Pulmonary artery endothelial cell (primary cell): ENCODE measurements at regions not wholly inside any gene's neighbourhood (a gene's known extent, or its start where the extent isn't known, plus 50 kb on each side); places are given as distances from the start of the nearest gene placed in this dataset.
"Not testable (repeated sequence)": the region's sequence is repeated elsewhere in the genome, so short reads cannot be mapped to it uniquely, and the experiment has no call there.

Experiments used
- DNase-seq: peaks from one replicate; pipeline ENCODE4 v3.0.0-alpha.2; 2011; ENCODE audit warnings: low read depth, low spot score

DNA sequence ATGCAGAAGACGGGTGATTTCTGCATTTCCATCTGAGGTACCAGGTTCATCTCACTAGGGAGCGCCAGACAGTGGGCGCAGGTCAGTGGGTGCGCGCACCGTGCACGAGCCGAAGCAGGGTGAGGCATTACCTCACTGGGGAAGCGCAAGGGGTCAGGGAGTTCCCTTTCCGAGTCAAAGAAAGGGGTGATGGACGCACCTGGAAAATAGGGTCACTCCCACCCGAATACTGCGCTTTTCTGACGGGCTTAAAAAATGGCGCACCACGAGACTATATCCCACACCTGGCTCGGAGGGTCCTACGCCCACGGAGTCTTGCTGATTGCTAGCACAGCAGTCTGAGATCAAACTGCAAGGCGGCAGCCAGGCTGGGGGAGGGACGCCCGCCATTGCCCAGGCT, 1246.0 kb upstream of the PABPC4L start:
- not testable (repeated sequence) for DNase-seq

DNA sequence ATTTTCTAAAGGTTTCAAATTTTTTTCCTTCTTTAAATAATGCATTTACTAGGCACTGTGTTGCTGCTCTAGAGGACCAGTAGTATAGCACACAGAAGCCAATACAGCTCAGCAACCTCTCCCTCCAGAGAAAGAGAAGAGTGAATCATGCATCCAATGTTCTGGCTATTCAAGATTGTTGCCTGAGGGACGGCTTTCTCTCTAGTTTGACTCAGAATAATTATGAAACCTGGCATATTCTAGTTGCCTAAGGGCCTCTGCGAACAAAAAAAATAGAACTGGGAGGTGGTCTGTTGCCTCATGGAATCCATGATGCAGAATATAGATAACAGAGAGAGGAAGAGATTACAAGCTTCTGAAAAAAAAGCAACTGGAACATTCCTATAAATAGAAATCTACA, 1233.3 kb upstream of the PABPC4L start:
- DNase-seq = no peak

DNA sequence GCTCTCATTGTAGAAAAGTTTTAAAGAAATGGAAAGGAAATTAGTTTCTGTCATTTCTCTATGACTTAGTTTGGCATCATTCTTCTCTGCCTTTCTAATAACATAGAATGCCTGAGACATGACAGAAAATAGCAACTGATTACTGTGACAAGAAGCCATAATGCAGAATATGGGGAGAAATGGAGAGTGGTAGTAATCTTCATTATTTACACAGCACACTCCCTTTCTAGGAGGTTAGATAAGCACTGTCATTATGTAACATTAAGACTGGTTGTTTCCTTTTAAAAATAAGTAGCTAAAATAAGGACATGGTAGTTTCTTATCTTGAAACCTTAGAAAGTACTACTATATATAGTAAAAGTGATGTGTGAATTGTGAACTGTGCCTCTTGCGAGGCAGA, 1227.9 kb upstream of the PABPC4L start:
- DNase-seq = no peak

DNA sequence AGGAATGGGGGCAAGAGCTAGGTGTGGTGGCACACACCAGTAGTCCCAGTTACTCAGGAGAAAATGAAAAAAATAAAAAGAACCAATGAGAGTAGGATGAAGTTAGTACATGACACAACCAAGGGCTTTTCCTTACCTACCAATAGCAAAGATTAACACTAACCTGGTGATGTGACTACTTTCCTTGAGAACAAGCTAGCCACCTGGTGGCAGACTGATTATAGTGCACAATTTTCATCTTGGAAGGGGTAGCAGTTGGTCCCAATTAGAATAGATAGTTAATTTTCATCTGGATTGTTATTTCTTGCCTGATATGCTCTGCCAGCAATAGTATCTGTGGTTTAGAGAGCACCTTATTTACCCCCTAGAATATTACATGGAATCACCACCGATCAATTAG, 1216.8 kb upstream of the PABPC4L start:
- DNase-seq = no peak

GRCh38 chr4:135412213-135412612, 1210.6 kb upstream of the PABPC4L start:
- DNase-seq = no peak

DNA sequence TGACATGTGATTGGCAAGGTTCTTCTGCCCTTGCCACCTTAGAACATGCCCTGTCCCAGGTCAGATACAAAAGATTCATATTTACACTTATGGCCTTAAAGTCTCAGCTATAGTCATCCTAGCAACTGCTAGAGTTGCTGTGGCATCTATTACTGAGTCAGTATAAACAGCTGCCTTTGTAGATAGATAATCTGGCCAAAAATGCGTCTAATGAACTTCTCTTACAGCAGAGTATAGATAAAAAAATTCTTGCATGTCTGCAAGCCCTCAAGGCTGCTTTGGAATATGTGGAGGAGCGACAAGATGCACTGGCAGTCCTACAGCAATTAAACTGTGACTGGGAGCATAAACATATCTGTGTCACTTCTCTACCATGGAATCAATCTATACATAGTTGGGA, 1209.7 kb upstream of the PABPC4L start:
- DNase-seq = no peak

- not testable (repeated sequence) for DNase-seq
Measured at GRCh38 chr4:135409261-135409660, 1207.7 kb upstream of the PABPC4L start.

DNA sequence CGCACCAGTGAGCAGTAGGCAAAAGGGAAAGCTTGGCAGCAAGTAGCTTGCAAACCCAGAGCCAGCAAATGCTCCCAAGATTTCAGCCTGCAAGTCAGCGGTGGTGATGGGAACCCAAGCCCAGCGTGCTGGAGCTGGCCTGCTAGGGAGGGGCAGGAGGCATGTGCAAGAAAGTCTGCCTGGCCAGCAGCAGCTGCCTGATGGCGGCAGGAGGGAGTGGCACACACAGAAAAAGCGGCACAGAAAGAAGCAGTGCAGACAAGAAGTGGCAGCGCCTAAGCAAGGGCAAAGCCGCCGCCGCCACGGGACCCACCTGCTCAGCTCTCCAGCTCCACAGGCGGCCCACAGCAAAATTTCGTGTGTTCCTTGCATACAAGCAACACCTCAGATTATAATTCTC, 1206.5 kb upstream of the PABPC4L start:
- no peak for DNase-seq

DNA sequence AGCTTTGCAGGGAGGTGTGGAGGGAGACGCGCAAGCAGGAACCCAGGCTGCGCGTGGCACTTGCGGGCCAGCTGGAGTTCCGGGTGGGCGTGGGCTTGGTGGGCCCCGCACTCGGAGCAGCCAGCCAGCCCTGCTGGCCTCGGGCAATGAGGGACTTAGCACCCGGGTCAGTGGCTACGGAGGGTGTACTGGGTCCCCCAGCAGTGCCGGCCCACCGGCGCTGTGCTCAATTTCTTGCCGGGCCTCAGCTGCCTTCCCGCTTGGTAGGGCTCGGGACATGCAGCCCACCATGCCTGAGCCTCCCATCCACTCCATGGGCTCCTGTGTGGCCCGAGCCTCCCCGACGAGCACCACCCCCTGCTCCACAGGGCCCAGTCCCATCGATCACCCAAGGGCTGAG, 1205.0 kb upstream of the PABPC4L start:
- not testable (repeated sequence) for DNase-seq

- no peak for DNase-seq
Measured at GRCh38 chr4:135385830-135386581, 1184.4 kb upstream of the PABPC4L start.

- no peak for DNase-seq
Measured at GRCh38 chr4:135383356-135384288, 1182.0 kb upstream of the PABPC4L start.

DNA sequence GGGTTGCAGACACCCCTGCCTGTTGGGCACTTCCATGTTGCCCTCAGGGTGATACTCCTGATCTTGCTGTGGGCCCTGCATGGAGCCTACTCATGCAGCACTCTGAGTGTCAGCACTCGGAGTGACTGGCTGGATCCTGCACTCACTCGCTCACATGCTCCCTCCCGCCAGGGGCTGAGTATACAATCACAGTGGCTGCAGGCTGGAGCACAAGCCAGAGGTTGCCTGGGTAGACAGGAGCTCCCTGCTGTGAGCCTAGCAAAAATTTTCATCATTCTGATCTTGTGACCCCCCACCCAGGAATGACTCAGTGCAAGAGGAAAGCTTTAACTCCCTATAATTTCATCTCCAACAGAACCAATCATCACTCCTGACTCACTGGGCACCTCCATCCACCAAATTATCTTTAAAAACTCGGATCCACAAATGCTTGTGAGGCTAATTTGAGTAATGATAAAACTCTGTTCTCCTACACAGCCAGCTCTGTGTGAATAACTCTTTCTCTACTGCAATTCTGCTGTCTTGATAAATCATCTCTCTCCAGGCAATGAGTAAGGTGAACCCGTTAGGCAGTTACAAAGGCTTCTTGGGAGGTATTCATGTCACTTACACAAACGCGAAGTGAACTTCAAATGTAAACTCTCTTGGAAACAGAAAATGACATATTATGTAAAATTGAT, 1180.8 kb upstream of the PABPC4L start:
- DNase-seq = no peak

DNA sequence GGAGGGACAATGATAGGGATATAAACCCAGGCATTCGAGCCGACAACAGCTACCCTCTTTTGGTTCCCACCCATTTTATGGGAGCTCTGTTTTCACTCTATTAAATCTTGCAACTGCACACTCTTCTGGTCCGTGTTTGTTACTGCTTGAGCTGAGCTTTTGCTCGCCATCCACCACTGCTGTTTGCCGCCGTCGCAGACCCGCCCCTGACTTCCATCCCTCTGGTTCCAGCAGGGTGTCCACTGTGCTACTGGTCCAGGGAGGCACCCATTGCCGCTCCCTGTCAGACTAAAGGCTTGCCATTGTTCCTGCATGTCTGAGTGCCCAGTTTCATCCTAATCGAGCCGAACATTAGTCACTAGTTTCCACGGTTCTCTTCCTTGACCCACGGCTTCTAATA, 1170.5 kb upstream of the PABPC4L start:
- no peak for DNase-seq

GRCh38 chr4:135371137-135371536, 1169.5 kb upstream of the PABPC4L start:
- no peak for DNase-seq

DNA sequence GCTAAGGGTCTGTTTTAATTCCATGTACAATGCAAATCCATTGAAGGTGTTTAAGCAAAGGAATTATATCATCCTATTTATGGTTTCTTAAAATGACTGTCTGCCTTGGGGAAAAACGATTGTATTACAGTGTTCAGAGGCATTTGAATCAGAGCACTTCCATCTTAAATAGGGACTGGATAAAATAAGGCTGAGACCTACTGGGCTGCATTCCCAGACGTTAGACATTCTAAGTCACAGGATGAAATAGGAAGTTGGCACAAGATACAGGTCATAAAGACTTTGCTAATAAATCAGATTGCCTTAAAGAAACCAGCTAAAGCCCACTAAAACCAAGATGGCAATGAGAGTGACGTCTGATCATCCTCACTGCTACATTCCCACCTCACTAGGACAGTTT, 1167.2 kb upstream of the PABPC4L start:
- no peak for DNase-seq

- DNase-seq = no peak
Measured at GRCh38 chr4:135365065-135365464, 1163.5 kb upstream of the PABPC4L start.

- DNase-seq = no peak
Measured at GRCh38 chr4:135359128-135359527, 1157.5 kb upstream of the PABPC4L start.

DNA sequence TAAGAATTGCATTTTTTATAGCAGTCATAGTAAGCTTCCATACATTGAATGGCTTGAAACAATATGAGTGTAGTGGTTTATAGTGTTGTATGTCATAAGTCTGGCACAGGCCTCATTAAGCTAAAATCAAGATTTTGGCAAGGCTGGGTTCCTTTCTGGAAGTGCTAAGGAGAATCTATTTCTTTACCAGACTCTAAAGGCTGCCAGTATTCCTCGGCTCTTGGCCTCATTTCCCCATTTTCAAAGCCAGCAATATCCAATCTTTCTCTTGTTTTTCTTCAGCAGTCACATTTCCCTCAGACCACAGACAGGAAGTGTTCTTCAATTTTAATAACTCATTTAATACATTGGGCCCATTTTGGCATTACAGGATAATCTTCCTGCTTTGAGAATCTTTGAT, 1155.5 kb upstream of the PABPC4L start:
- DNase-seq = no peak

DNA sequence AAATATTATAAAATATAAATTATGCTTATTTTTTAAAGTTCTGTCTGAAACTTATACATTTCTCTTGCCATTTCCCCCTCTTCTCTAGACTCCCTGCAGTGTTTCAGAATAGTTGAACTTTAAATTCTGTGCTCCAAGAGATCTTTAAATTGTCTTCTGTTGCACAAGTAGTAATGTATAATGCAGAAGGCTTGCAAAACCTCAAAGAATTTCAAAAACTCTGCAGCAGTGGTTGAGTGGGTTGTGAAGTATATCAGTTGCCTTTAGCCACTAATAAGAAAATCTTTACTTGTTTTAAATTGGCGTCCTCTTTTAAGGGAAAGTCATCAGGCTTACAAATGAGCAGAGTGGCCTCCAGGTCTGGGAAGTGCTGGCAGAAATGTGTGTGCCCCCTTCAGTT, 1153.3 kb upstream of the PABPC4L start:
- no peak for DNase-seq

GRCh38 chr4:135353008-135353407, 1151.4 kb upstream of the PABPC4L start:
- no peak for DNase-seq

GRCh38 chr4:135344492-135344891, 1142.9 kb upstream of the PABPC4L start:
- no peak for DNase-seq

GRCh38 chr4:135338181-135338580, 1136.6 kb upstream of the PABPC4L start:
- DNase-seq = no peak
